Choroid plexus epithelial cell (primary cell): ENCODE measurements at regions not wholly inside any gene's neighbourhood (a gene's known extent, or its start where the extent isn't known, plus 50 kb on each side); places are given as distances from the start of the nearest gene placed in this dataset.
A peak's percentile ranks its signal among the peaks of the same experiment; 100 is the strongest.

Source experiments
- DNase-seq: peaks from one replicate; pipeline ENCODE4 v3.0.0-alpha.2; 2010; ENCODE audit warnings: low read depth
- H3K4me3 ChIP-seq: 2 replicates; pipeline ENCODE4 v1.5.1; 2011; ENCODE audit warnings: low read depth, mild to moderate bottlenecking, control low read depth, low read length, moderate library complexity
- CTCF ChIP-seq: conservative IDR thresholded peaks from 2 replicates; pipeline ENCODE4 v1.5.1; 2011; ENCODE audit warnings: low read depth, mild to moderate bottlenecking, control low read depth, inconsistent platforms, low read length, moderate library complexity

- H3K4me3 ChIP-seq, result no peak overlapping the region
- TF ChIP-seq CTCF, result no peak
- peak; percentile 39 for DNase-seq
These were observed 114.8 kb upstream of the RARB start for GRCh38 chr3:25313286-25313685.

- no peak for DNase-seq
- H3K4me3 ChIP-seq, result no peak overlapping the region
These were observed 103.0 kb upstream of the RARB start for GRCh38 chr3:25324954-25325655.

GRCh38 chr3:25335356-25335755, 92.7 kb upstream of the RARB start:
- no peak for TF ChIP-seq CTCF
- no peak for DNase-seq
- no peak overlapping the region for H3K4me3 ChIP-seq

More at GRCh38 chr3:25324954-25325655, 103.0 kb upstream of the RARB start:
- no peak for TF ChIP-seq CTCF

GRCh38 chr3:25338158-25338725, 89.8 kb upstream of the RARB start:
- TF ChIP-seq CTCF, result no peak
- H3K4me3 ChIP-seq, result no peak overlapping the region
- no peak for DNase-seq

- no peak overlapping the region for H3K4me3 ChIP-seq
- no peak for TF ChIP-seq CTCF
- DNase-seq, result no peak
These were observed 88.8 kb upstream of the RARB start for GRCh38 chr3:25339225-25339624.

- H3K4me3 ChIP-seq, result no peak overlapping the region
- TF ChIP-seq CTCF, result no peak
- DNase-seq, result no peak
These were observed 83.4 kb upstream of the RARB start for GRCh38 chr3:25344670-25345069.

- no peak overlapping the region for H3K4me3 ChIP-seq
- DNase-seq, result no peak
- no peak for TF ChIP-seq CTCF
These were observed 79.0 kb upstream of the RARB start for GRCh38 chr3:25349095-25349494.
